OCI-LY1 (cell line): ENCODE measurements at regions not wholly inside any gene's neighbourhood (a gene's known extent, or its start where the extent isn't known, plus 50 kb on each side); places are given as distances from the start of the nearest gene placed in this dataset.

Experiments used
- CTCF ChIP-seq: fragments of 200-600 bp; sonication (generic), shearing (Covaris generic); IDR thresholded peaks from 2 replicates; pipeline ENCODE4 v1.5.1; 2017; ENCODE audit warnings: mild to moderate bottlenecking, antibody characterized with exemption, low read length, moderate library complexity, mixed read lengths
- EZH2 ChIP-seq: fragments of 200-600 bp; sonication (generic), shearing (Covaris generic); IDR thresholded peaks from 2 replicates; pipeline ENCODE4 v1.8.0; 2017; ENCODE audit warnings: borderline replicate concordance, mixed run types, mild to moderate bottlenecking, antibody characterized with exemption, low read length, moderate library complexity, mixed read lengths

GRCh38 chrX:15073313-15073712, 196.6 kb downstream of the ASB9 start:
- no peak for TF ChIP-seq CTCF
- TF ChIP-seq EZH2: no peak
